HL-60 (cell line): ENCODE measurements at regions not wholly inside any gene's neighbourhood (a gene's known extent, or its start where the extent isn't known, plus 50 kb on each side); places are given as distances from the start of the nearest gene placed in this dataset.

ENCODE experiments used
- DNase-seq, 2 experiments: peaks; one replicate each; pipeline ENCODE4 v3.0.0-alpha.2; 2010 to 2020; ENCODE audit warnings: low read depth in 1 of 2, low spot score in 1 of 2
- H3K27ac ChIP-seq: fragments of 250-450 bp; sonication (Bioruptor Pico); replicated peaks from 2 replicates; pipeline ENCODE4 v1.5.1; 2020; ENCODE audit warnings: mild to moderate bottlenecking, moderate library complexity
- H3K27me3 ChIP-seq: fragments of 250-450 bp; sonication (Bioruptor Pico); 2 replicates; pipeline ENCODE4 v1.5.1; 2021; ENCODE audit warnings: mild to moderate bottlenecking, moderate library complexity; ENCODE audit not compliant: insufficient read depth, poor library complexity, severe bottlenecking
- H3K4me3 ChIP-seq: replicated peaks from 2 replicates; pipeline ENCODE4 v1.5.1; 2011; ENCODE audit warnings: mild to moderate bottlenecking, control low read depth, low read length; ENCODE audit not compliant: insufficient read depth
- GABPA ChIP-seq: IDR thresholded peaks from 2 replicates; pipeline ENCODE4 v1.6.1; 2012; ENCODE audit warnings: low read depth
- POLR2AphosphoS5 ChIP-seq: IDR thresholded peaks from 2 replicates; pipeline ENCODE4 v1.6.1; 2012; ENCODE audit warnings: low read depth
- SPI1 ChIP-seq: IDR thresholded peaks from 2 replicates; pipeline ENCODE4 v1.6.1; 2012; ENCODE audit warnings: low read depth, mild to moderate bottlenecking, borderline replicate concordance
- TF ChIP-seq, protein P1 (sequence below): IDR thresholded peaks from 2 replicates; pipeline ENCODE4 v1.6.1; 2012; ENCODE audit warnings: low read depth; ENCODE audit not compliant: insufficient replicate concordance
- TF ChIP-seq, protein P2 (sequence below): IDR thresholded peaks from one replicate; pipeline ENCODE4 v1.5.1; 2011; ENCODE audit warnings: low read length, control low read depth, inconsistent platforms; ENCODE audit not compliant: insufficient read depth

DNA sequence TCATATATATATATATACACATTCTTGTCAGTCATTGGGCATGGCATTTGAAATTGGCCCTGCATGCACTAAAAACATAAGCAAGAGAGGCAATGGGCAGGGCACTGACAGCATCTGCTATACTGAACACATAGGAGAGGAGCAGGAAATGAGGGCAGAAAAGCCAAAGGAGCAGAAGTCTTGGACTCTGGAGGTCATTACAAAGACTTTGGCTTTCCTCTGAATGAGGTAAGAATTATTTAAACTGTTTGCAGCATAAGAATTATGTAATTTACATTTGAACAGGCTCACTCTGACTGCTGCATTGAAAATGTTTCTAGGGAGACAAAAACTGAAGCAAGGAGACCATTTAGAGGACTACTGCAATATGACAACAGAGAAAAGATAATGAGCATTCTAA lies 396.5 kb downstream of the PRDM5 start:
- H3K27me3 ChIP-seq: no peaks in the 10 kb centered on the region
- no peak overlapping the region for H3K27ac ChIP-seq
- no peak for DNase-seq
- TF ChIP-seq, protein P1, sequence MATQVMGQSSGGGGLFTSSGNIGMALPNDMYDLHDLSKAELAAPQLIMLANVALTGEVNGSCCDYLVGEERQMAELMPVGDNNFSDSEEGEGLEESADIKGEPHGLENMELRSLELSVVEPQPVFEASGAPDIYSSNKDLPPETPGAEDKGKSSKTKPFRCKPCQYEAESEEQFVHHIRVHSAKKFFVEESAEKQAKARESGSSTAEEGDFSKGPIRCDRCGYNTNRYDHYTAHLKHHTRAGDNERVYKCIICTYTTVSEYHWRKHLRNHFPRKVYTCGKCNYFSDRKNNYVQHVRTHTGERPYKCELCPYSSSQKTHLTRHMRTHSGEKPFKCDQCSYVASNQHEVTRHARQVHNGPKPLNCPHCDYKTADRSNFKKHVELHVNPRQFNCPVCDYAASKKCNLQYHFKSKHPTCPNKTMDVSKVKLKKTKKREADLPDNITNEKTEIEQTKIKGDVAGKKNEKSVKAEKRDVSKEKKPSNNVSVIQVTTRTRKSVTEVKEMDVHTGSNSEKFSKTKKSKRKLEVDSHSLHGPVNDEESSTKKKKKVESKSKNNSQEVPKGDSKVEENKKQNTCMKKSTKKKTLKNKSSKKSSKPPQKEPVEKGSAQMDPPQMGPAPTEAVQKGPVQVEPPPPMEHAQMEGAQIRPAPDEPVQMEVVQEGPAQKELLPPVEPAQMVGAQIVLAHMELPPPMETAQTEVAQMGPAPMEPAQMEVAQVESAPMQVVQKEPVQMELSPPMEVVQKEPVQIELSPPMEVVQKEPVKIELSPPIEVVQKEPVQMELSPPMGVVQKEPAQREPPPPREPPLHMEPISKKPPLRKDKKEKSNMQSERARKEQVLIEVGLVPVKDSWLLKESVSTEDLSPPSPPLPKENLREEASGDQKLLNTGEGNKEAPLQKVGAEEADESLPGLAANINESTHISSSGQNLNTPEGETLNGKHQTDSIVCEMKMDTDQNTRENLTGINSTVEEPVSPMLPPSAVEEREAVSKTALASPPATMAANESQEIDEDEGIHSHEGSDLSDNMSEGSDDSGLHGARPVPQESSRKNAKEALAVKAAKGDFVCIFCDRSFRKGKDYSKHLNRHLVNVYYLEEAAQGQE: no peak
- TF ChIP-seq, protein P2, sequence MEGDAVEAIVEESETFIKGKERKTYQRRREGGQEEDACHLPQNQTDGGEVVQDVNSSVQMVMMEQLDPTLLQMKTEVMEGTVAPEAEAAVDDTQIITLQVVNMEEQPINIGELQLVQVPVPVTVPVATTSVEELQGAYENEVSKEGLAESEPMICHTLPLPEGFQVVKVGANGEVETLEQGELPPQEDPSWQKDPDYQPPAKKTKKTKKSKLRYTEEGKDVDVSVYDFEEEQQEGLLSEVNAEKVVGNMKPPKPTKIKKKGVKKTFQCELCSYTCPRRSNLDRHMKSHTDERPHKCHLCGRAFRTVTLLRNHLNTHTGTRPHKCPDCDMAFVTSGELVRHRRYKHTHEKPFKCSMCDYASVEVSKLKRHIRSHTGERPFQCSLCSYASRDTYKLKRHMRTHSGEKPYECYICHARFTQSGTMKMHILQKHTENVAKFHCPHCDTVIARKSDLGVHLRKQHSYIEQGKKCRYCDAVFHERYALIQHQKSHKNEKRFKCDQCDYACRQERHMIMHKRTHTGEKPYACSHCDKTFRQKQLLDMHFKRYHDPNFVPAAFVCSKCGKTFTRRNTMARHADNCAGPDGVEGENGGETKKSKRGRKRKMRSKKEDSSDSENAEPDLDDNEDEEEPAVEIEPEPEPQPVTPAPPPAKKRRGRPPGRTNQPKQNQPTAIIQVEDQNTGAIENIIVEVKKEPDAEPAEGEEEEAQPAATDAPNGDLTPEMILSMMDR: no peak
- TF ChIP-seq SPI1 (no peak), POLR2AphosphoS5 (no peak), GABPA (no peak)
- no peak overlapping the region for H3K4me3 ChIP-seq

DNA sequence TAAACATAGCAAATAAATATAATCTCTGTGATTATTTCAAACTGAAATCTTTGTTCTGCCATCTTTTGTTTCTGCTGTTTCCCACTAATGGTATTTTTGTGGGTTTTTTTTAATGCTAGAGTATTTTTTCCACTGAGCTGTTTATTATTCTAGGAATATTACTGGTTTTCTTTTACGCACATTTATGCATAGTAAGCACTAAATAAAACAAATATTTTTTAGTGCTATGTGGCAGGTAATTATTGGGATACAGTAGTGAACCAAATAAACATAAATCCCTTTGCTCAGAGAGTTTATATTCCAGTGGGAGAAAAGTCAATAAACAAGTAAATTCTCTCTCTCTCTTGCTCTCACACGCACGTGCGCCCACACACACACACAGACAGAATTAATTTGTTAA lies 397.4 kb downstream of the PRDM5 start:
- H3K27me3 ChIP-seq: no peaks in the 10 kb centered on the region
- H3K4me3 ChIP-seq: no peak overlapping the region
- TF ChIP-seq SPI1: no peak
- TF ChIP-seq GABPA: no peak
- TF ChIP-seq, protein P1: no peak
- TF ChIP-seq, protein P2: no peak
- no peak for TF ChIP-seq POLR2AphosphoS5
- no peak overlapping the region for H3K27ac ChIP-seq
- DNase-seq: no peak

DNA sequence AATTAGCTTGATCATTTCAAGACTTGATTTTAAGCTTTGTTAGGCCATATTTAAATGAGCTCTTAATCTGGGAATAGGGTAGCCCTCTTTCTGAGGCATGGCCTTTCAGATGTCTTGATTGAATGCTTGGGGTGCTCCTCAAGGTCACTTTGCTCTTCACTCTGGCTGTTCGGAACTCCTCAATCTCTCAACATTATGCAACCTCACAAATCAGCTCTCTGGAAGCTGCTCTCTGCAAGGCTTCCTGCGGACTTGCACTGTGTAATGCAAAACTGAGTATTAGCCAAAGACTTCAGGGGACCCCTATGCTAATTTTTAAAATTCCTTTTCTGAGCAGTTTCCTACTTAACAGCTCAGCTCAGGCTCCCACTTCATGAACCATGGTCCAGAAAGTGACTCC lies 398.3 kb downstream of the PRDM5 start:
- no peak overlapping the region for H3K4me3 ChIP-seq
- TF ChIP-seq SPI1: no peak
- no peak for TF ChIP-seq GABPA
- TF ChIP-seq POLR2AphosphoS5: no peak
- TF ChIP-seq, protein P2: no peak
- TF ChIP-seq, protein P1: no peak
- no peak overlapping the region for H3K27ac ChIP-seq
- H3K27me3 ChIP-seq: no peaks in the 10 kb centered on the region
- DNase-seq: no peak
